ENCODE measurements at regions not wholly inside any gene's neighbourhood (a gene's known extent, or its start where the extent isn't known, plus 50 kb on each side); places are given as distances from the start of the nearest gene placed in this dataset.

DNA sequence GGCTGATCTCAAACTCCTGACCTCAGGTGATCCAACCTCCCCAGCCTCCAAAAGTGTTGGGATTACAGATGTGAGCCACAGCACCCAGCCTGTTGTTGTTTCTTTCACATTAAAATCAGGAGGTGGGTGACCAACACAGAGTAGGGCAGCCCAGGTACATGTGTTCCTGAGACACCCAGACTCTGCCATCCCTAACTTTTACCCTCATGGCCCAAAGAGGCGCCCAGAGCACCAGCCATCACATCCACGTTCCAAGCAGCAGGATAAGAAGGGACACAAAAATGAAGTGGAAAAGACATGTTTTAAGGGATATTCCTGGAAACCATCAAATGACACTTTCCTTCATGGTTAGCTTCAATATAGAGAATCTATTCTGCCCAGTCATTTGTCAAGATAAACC, 159.6 kb upstream of the KLF6 start:
- CTCF ChIA-PET = interaction anchor here (0.6 kb wide), 1 partner anchor 879 kb away, joined by 5 read pairs; no protein-coding TSS in a partner anchor
- H3K4me1 ChIP-seq (ENCODE audit: control insufficient read depth, extremely low read depth, insufficient read depth, low read length) = peaks cover 14% of the 10 kb centered on the region
- H3K79me2 ChIP-seq (ENCODE audit: control insufficient read depth, insufficient read depth, low read length) = no peaks in the 10 kb centered on the region
- no peaks in the 10 kb centered on the region for H4K20me1 ChIP-seq (replicated peaks; ENCODE audit: control insufficient read depth, extremely low read depth, insufficient read depth, low read length)
- TF ChIP-seq EZH2 (IDR thresholded peaks at IDR 0.05; ENCODE audit: borderline replicate concordance, low read depth, low read length, severe bottlenecking) = no peak
- no peak for TF ChIP-seq POLR2AphosphoS5 (IDR thresholded peaks at IDR 0.05; ENCODE audit: insufficient read depth, low read depth, low read length)
- no peak for TF ChIP-seq FOS (IDR thresholded peaks at IDR 0.05; ENCODE audit: borderline replicate concordance, insufficient read depth, low read length)
- no peak for TF ChIP-seq JUN (IDR thresholded peaks at IDR 0.05; ENCODE audit: borderline replicate concordance, insufficient read depth, insufficient read length, low read depth)
- no peak for TF ChIP-seq POLR2A (IDR thresholded peaks at IDR 0.05; ENCODE audit: low read depth, low read length)
- TF ChIP-seq MYC (IDR thresholded peaks at IDR 0.05; ENCODE audit: low read depth, low read length) = no peak
- TF ChIP-seq, protein P1, sequence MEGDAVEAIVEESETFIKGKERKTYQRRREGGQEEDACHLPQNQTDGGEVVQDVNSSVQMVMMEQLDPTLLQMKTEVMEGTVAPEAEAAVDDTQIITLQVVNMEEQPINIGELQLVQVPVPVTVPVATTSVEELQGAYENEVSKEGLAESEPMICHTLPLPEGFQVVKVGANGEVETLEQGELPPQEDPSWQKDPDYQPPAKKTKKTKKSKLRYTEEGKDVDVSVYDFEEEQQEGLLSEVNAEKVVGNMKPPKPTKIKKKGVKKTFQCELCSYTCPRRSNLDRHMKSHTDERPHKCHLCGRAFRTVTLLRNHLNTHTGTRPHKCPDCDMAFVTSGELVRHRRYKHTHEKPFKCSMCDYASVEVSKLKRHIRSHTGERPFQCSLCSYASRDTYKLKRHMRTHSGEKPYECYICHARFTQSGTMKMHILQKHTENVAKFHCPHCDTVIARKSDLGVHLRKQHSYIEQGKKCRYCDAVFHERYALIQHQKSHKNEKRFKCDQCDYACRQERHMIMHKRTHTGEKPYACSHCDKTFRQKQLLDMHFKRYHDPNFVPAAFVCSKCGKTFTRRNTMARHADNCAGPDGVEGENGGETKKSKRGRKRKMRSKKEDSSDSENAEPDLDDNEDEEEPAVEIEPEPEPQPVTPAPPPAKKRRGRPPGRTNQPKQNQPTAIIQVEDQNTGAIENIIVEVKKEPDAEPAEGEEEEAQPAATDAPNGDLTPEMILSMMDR (IDR thresholded peaks at IDR 0.05; ENCODE audit: extremely low read depth in 1 of 2, insufficient read depth in 1 of 2, low read depth in 1 of 2, low read length in 2 of 2) = no peak
- TF ChIP-seq, protein P2, sequence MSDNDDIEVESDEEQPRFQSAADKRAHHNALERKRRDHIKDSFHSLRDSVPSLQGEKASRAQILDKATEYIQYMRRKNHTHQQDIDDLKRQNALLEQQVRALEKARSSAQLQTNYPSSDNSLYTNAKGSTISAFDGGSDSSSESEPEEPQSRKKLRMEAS (IDR thresholded peaks at IDR 0.05; ENCODE audit: insufficient read depth, insufficient read length) = no peak
- no peak for TF ChIP-seq GATA2 (IDR thresholded peaks at IDR 0.05; ENCODE audit: insufficient read depth, insufficient read length, low read depth, low read length)
- H2AFZ ChIP-seq (ENCODE audit: low read depth, low read length) = no peak overlapping the region
- no peak overlapping the region for H3K27ac ChIP-seq (ENCODE audit: insufficient read depth, low read depth, low read length)
- H3K36me3 ChIP-seq (ENCODE audit: control insufficient read depth in 2 of 2, extremely low read depth in 1 of 2, insufficient read depth in 2 of 2, low read length in 2 of 2) = no peaks in the 10 kb centered on the region
- no peak overlapping the region for H3K9ac ChIP-seq (replicated peaks; ENCODE audit: extremely low read depth, insufficient read depth, low read length)
- intact Hi-C loops (cut with micrococcal nuclease) = no loop called here
- no peak for FAIRE-seq
- H3K4me3 ChIP-seq (replicated peaks in 1 of 3; ENCODE audit: insufficient read depth in 1 of 3, low read depth in 1 of 3, low read length in 3 of 3) = no peak overlapping the region
- no peaks in the 10 kb centered on the region for H3K9me3 ChIP-seq (replicated peaks; ENCODE audit: control insufficient read depth, insufficient read depth, low read length)
- H3K9me1 ChIP-seq (replicated peaks; ENCODE audit: control insufficient read depth, extremely low read depth, insufficient read depth, low read length) = no peaks in the 10 kb centered on the region
- dilution Hi-C loops (cut with MboI; ENCODE audit: extremely low pct_ligation_motif_present, low sequenced_read_pairs) = no loop called here
- BruUV-seq (replicated peaks) = no TSS peak
- H3K27me3 ChIP-seq (ENCODE audit: control insufficient read depth in 2 of 2, insufficient read depth in 2 of 2, low read length in 2 of 2) = no peaks in the 10 kb centered on the region
- POLR2A ChIA-PET = no interaction called here
- no peak for DNase-seq (ENCODE audit: low read depth, low spot score)
- H3K4me2 ChIP-seq (ENCODE audit: insufficient read depth, low read length) = no peak overlapping the region
